Astrocyte of the hippocampus (primary cell): ENCODE measurements at regions not wholly inside any gene's neighbourhood (a gene's known extent, or its start where the extent isn't known, plus 50 kb on each side); places are given as distances from the start of the nearest gene placed in this dataset.
"Not testable (repeated sequence)": the region's sequence is repeated elsewhere in the genome, so short reads cannot be mapped to it uniquely, and the experiment has no call there.

ENCODE experiments used
- DNase-seq: peaks from one replicate; pipeline ENCODE4 v3.0.0; 2011; ENCODE audit warnings: low read depth, low spot score

GRCh38 chr4:104662269-104662668, 167.6 kb upstream of the CXXC4 start:
- DNase-seq = not testable (repeated sequence)

- DNase-seq = peak; percentile 85
These were observed 182.4 kb upstream of the CXXC4 start for GRCh38 chr4:104677116-104677515.

- no peak for DNase-seq
These were observed 187.6 kb upstream of the CXXC4 start for GRCh38 chr4:104682311-104682710.

- peak; percentile 11 for DNase-seq
These were observed 199.0 kb upstream of the CXXC4 start for GRCh38 chr4:104693601-104694201.

- no peak for DNase-seq
These were observed 221.9 kb upstream of the CXXC4 start for GRCh38 chr4:104716584-104716983.

- DNase-seq = no peak
These were observed 225.0 kb upstream of the CXXC4 start for GRCh38 chr4:104719539-104720230.

GRCh38 chr4:104722467-104722866, 227.8 kb upstream of the CXXC4 start:
- no peak for DNase-seq

GRCh38 chr4:104726002-104726401, 231.3 kb upstream of the CXXC4 start:
- DNase-seq = no peak

GRCh38 chr4:104727643-104728042, 232.9 kb upstream of the CXXC4 start:
- DNase-seq = no peak

- DNase-seq = peak; percentile 94
These were observed 233.9 kb upstream of the CXXC4 start for GRCh38 chr4:104728380-104729122.

GRCh38 chr4:104732766-104733165, 238.1 kb upstream of the CXXC4 start:
- DNase-seq = no peak

- DNase-seq = no peak
These were observed 240.5 kb upstream of the CXXC4 start for GRCh38 chr4:104735174-104735573.

- DNase-seq = no peak
These were observed 245.5 kb upstream of the CXXC4 start for GRCh38 chr4:104740161-104740560.

GRCh38 chr4:104743215-104743653, 248.5 kb upstream of the CXXC4 start:
- DNase-seq = no peak

- DNase-seq = no peak
These were observed 252.9 kb upstream of the CXXC4 start for GRCh38 chr4:104747635-104748034.

- no peak for DNase-seq
These were observed 254.4 kb upstream of the CXXC4 start for GRCh38 chr4:104749062-104749461.

GRCh38 chr4:104750008-104750407, 255.3 kb upstream of the CXXC4 start:
- no peak for DNase-seq

GRCh38 chr4:104751468-104751867, 256.8 kb upstream of the CXXC4 start:
- no peak for DNase-seq

- DNase-seq = peak; percentile 41
These were observed 257.6 kb upstream of the CXXC4 start for GRCh38 chr4:104752337-104752736.

GRCh38 chr4:104756837-104757236, 262.1 kb upstream of the CXXC4 start:
- DNase-seq = no peak

- no peak for DNase-seq
These were observed 263.9 kb upstream of the CXXC4 start for GRCh38 chr4:104758574-104758973.

- no peak for DNase-seq
These were observed 269.0 kb upstream of the CXXC4 start for GRCh38 chr4:104763554-104764222.
